Lower leg skin (tissue), 3 donors: ENCODE measurements at regions not wholly inside any gene's neighbourhood (a gene's known extent, or its start where the extent isn't known, plus 50 kb on each side); places are given as distances from the start of the nearest gene placed in this dataset.

Experiments used
- POLR2A ChIP-seq, 2 donors: fragments of 450-650 bp; IDR thresholded peaks; one replicate each; pipeline ENCODE4 v1.6.1; 2016 to 2017; ENCODE audit warnings: antibody characterized with exemption in 2 of 2, mild to moderate bottlenecking in 1 of 2, moderate library complexity in 1 of 2
- TF ChIP-seq, protein P1 (sequence below), 3 donors: fragments of 450-650 bp; IDR thresholded peaks; one replicate each; pipeline ENCODE4 v1.5.1; 2016; ENCODE audit warnings: antibody characterized with exemption in 3 of 3, mild to moderate bottlenecking in 3 of 3, moderate library complexity in 2 of 3

GRCh38 chr4:129978315-129978714, 882.4 kb downstream of the C4orf33 start:
- TF ChIP-seq POLR2A (IDR thresholded peaks at IDR 0.05): no peak
- TF ChIP-seq, protein P1, sequence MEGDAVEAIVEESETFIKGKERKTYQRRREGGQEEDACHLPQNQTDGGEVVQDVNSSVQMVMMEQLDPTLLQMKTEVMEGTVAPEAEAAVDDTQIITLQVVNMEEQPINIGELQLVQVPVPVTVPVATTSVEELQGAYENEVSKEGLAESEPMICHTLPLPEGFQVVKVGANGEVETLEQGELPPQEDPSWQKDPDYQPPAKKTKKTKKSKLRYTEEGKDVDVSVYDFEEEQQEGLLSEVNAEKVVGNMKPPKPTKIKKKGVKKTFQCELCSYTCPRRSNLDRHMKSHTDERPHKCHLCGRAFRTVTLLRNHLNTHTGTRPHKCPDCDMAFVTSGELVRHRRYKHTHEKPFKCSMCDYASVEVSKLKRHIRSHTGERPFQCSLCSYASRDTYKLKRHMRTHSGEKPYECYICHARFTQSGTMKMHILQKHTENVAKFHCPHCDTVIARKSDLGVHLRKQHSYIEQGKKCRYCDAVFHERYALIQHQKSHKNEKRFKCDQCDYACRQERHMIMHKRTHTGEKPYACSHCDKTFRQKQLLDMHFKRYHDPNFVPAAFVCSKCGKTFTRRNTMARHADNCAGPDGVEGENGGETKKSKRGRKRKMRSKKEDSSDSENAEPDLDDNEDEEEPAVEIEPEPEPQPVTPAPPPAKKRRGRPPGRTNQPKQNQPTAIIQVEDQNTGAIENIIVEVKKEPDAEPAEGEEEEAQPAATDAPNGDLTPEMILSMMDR (IDR thresholded peaks at IDR 0.05): no peak
